ENCODE measurements at regions not wholly inside any gene's neighbourhood (a gene's known extent, or its start where the extent isn't known, plus 50 kb on each side); places are given as distances from the start of the nearest gene placed in this dataset.

GRCh38 chr5:82728926-82729702 is 348.1 kb downstream of the TMEM167A start (continued):
- TF ChIP-seq CHD7 (IDR thresholded peaks at IDR 0.05; ENCODE audit: insufficient replicate concordance, low read length) (no peak), CHD2 (IDR thresholded peaks at IDR 0.05; ENCODE audit: low read length) (no peak), BACH1 (IDR thresholded peaks at IDR 0.05; ENCODE audit: low read length) (no peak)

All from H1 (cell line).